ENCODE measurements at regions not wholly inside any gene's neighbourhood (a gene's known extent, or its start where the extent isn't known, plus 50 kb on each side); places are given as distances from the start of the nearest gene placed in this dataset.

- TF ChIP-seq CTCF (IDR thresholded peaks at IDR 0.05; ENCODE audit: low read length) = no peak
- TF ChIP-seq EZH2 (IDR thresholded peaks at IDR 0.05; ENCODE audit: borderline replicate concordance, low read length) = no peak
Measured at GRCh38 chr9:103601287-103601686, 492.8 kb upstream of the SMC2 start.
